HG03039 (cell line): ENCODE measurements at regions not wholly inside any gene's neighbourhood (a gene's known extent, or its start where the extent isn't known, plus 50 kb on each side); places are given as distances from the start of the nearest gene placed in this dataset.
"Not testable (repeated sequence)": the region's sequence is repeated elsewhere in the genome, so short reads cannot be mapped to it uniquely, and the experiment has no call there.

Source experiments
- ATAC-seq: cut with Tn5 transposase; IDR thresholded peaks from one replicate; pipeline ENCODE4 v1.9.1; 2021; ENCODE audit warnings: mild to moderate bottlenecking, moderate library complexity; ENCODE audit not compliant: unreplicated experiment

- no peak for ATAC-seq
Measured at GRCh38 chr10:78207216-78207615, 173.6 kb downstream of the RPS24 start.

DNA sequence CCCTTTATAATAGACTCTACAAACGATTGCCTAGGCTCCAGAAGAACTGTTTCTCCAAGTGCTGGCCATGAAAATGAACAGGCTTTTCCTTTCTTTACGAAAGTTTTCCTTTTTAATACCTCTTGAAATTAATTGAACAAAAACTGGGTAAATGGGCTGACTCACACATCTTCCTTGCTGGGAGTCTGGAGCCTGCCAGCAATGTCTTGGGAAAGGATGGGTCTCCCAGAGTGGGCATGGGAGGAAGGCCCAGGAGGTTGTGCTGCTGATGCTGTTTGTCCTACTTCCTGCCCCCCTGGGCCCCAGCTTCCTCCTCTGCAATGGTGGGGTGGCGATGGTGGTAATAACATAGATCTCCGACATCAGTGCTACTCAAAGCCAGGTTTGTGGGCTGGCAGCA, 174.1 kb downstream of the RPS24 start:
- no peak for ATAC-seq

DNA sequence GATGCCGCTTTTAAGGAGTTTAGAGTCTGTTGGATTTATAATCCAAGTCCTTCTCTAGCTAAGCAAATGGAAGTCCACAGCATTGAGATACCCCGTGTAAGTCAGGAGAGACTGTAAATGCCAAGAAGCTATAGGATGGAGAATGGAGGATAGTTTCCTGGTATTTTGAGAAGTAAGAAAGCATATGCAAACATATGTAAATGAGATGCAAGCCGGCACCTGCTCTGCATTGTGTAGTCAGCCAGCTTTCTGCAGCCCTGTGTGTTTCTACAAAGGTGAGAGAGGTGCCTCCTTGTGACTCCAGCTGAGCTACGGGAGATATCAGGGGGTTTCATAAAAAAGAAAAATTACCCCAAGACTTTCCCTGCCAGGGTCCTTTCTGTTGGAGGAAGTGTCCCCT, 176.3 kb downstream of the RPS24 start:
- no peak for ATAC-seq

- no peak for ATAC-seq
Measured at GRCh38 chr10:78210548-78210947, 176.9 kb downstream of the RPS24 start.

- ATAC-seq: no peak
Measured at GRCh38 chr10:78210976-78211375, 177.3 kb downstream of the RPS24 start.

DNA sequence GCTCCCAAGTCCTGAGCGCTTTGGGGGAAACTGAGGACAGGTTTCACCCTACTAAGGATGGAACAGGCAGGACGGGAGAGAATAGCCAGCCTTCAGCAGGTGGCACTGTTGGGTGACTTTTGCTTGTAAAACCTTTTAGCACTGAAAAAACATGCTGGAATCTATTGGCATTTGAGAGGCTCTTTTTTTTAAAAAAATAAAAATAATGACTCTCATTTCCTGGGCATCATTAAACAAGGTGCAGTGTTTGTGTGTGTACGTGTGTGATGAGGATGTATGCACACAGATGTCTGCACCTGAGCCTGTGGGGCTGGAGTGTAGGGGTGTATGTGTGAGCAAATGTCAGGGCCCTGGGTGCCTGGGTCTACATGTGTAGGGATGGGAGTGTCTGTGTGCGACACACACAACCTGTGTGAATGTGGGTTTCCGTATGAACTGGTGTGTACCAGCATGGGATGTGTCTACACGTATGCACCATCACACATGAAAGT, 177.9 kb downstream of the RPS24 start:
- no peak for ATAC-seq

- ATAC-seq: no peak
Measured at GRCh38 chr10:78212060-78212785, 178.6 kb downstream of the RPS24 start.

DNA sequence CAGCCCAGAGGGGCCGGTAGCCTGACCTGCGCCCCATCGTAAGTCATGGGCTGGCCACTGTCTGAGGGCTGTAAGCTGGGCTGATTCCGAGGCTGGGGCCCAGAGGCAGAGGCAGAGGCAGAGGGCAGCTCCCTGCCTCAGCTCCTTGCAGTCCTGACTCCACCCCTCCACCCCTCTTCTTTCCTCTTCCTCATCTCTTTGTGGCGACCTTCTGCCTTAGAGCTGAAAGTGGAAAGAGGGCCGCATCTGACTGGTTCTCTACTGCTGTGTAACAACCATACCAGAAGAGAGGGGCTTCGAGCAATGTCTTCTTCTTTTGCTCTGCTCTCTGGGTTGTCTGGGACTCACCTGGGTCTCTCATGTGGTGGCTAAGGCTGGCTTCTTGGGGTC, 179.1 kb downstream of the RPS24 start:
- no peak for ATAC-seq

DNA sequence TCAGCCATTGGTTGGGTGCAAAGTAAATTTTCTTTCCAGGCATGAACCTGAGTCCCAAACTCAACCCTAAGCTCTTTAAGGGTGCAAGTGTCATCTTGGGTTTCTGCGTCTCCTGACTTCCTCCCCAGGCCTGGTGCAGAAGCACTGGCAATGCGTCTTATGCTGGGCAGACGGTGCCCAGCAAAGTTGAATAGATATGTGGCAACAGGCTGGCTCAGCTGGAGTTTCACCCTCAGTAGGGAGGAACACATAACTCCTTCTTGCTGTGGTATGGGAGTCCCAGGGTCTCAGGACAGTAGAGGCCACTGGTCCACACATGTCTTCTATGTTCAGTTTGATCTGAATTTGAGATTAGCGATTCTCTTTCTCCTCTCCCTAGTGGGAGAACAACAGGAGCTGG, 181.3 kb downstream of the RPS24 start:
- ATAC-seq: no peak

GRCh38 chr10:78215645-78216044, 182.0 kb downstream of the RPS24 start:
- no peak for ATAC-seq

DNA sequence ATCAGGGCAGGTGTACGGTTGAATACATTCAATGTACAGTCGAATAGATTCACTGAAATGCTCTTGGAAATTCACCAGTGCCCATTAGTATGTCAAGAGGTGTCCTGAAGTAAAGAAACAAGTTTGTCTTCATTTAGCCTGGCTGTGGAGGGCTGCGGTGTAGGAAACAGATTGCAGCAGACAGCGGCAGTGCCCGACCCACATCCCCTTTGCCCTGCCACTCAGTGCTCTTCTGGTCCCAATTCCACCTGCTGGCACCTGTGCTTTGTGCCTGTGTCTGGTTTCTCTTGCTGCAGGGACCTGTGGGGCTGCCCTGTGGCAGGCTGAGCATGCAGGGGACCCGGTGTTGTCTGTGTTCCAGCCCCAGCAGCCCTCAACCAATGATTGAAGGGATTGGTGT, 183.7 kb downstream of the RPS24 start:
- ATAC-seq: no peak

DNA sequence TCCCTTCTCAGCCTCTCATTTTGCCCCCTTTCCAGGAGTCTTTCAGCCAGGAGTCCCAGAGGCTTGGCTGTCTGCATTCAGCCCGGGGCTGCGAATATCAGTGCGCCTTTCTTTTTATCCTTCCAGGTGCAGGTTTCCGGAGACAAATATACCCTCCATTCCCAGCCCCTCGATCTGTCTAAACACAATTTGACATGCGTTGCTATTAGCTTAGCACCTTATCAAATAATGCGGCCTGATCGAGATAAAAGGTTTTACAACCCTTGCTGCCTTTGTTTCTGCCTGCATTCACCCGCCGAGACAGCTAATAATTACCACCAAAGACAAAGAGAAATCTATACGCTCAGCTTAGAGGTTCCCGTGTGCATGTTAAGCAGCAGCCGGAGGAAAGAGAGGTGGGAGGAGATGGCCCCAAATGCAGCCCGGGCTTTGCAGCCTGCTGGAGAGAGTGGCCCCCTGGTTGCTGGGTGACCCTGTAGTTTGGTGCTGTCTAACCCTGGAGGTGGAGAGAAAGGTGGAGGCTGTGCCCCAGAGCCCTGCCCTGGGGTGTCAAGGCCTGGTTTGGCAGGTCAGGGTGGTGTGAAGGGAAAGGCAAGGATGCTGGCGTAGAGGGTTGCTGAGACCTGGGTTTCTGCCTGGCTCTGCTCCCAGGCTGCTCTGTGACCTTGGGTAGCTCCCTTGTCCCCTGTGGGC, 185.3 kb downstream of the RPS24 start:
- no peak for ATAC-seq

DNA sequence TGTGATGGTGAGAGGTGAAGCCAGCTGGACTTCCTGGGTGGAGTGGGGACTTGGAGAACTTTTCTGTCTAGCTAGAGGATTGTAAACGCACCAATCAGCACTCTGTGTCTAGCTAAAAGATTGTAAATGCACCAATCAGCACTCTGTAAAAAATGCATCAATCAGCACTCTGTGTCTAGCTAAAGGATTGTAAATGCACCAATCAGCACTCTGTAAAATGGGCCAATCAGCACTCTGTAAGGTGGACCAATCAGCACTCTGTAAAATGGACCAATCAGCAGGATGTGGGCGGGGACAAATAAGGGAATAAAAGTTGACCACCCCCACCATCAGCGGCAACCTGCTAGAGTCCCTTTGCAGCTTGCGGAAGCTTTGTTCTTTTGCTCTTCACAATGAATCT, 185.9 kb downstream of the RPS24 start:
- ATAC-seq: not testable (repeated sequence)

DNA sequence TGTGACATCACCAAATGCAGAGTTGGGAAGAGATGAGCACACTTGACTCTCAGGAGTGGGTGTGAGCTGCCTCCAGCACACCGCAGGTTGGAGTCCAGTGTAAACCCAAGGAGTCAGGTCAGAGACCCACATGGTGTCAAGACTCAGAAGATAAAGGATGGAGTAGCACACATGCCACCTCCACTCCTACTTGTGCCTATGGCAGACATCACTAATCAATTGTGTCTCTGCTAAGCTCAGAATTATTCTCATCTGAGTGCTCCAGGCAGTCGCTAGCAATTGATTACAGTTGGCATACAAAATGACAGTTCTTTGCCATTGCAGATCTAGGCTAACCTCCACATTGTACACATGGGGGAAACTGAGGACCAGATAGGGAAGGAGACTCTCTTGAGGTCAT, 187.1 kb downstream of the RPS24 start:
- no peak for ATAC-seq

DNA sequence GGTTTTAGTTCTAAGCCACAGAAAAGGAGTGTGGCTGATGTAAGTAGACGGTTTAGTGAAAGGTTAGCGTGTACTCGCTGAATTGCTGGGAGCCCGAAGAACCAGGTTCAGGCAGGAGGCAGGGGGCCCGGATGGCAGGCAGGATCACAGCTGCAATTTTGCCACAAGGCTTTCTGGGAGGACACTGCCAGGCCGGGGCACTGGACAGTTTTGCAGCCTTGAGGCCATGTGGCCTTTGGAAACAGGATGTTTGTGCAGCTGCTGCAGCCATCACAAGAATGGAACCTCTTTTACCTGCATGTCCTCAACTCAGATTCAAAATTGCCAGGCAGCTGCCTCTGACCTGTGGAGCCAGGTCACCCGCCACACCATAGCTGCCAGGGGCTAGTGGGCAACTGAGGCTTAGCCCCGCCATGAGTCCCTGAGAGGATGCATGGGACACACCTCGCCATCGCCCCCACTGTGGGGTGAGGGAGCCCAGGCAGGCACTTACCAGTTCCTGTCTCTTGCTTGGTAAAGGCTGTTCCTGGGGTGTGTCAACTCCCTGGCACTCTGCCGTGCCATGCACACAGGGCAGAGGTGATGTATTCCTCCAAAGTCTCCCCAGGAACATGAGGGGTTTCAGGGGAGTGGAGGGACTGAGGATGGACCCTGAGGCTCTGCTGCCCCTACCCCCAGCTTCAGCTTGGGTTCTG, 188.6 kb downstream of the RPS24 start:
- ATAC-seq: no peak

DNA sequence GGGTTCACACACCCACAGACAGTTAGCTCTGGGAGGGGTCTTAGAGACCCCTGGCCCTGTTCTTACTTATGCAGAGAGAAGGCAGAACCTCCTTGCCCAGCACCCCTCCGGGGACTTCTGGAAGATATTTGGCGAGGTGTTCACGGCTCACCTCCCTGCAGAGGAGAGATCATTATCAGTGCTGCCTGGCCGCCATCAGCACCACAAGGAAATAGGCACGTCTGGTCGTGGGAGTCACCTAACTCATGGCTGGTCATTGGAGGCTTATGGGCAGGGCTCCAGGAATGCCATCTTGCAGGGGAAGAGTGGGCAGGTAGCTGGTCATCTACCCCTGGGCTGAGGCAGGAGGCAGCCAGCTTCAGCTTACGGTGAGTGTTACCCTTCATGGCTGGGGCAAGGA, 189.4 kb downstream of the RPS24 start:
- ATAC-seq: no peak

DNA sequence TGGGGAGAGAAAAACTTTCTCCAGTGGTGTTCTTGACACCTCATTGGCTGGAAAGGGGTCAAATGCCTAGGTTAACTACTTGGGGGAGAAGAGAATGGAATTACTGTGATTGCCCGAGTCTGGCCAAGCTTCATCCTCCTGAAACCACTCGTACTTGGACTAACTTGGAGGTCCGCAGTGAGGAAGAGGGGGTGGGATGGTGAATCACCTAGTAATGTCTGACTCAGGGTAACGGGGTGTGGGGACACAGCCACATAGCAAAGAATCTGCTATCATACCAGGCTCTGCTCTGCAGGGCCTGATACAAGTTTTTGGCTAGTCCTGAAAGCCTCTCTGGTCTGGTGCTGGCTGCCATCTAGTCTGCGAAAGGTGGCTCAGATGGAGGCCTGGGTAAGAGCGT, 190.9 kb downstream of the RPS24 start:
- ATAC-seq: no peak

DNA sequence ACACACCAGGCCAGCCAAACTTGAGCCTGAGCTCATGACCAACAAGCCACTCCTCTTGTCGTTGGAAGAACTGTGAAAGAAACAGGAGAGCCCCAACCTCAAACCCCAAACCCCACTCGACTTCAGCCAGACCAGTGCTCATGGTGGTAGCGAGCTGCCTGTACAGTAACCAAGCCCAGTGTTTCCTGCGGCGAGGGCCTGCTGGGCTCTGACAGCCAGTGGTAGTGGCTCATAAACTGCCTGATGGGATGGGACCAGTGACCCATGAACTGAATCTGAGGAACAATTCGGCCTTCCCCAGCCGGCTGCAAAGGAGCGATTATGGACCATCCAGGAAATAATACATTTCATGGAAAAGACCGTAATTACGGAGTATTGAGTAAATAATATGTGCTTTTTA, 191.9 kb downstream of the RPS24 start:
- no peak for ATAC-seq

GRCh38 chr10:78229489-78229888, 195.8 kb downstream of the RPS24 start:
- ATAC-seq: no peak

GRCh38 chr10:78229950-78230675, 196.4 kb downstream of the RPS24 start:
- no peak for ATAC-seq

- no peak for ATAC-seq
Measured at GRCh38 chr10:78231327-78231726, 197.7 kb downstream of the RPS24 start.
